Rectal smooth muscle tissue (tissue), 1 donor: ENCODE measurements at regions not wholly inside any gene's neighbourhood (a gene's known extent, or its start where the extent isn't known, plus 50 kb on each side); places are given as distances from the start of the nearest gene placed in this dataset.

Experiments used
- H3K27ac ChIP-seq: one replicate; pipeline ENCODE4 v1.7.0; 2013; ENCODE audit warnings: low read depth, low read length, inconsistent platforms
- H3K27me3 ChIP-seq: one replicate; pipeline ENCODE4 v1.7.0; 2013; ENCODE audit warnings: low read length; ENCODE audit not compliant: control insufficient read depth, insufficient read depth
- H3K36me3 ChIP-seq: one replicate; pipeline ENCODE4 v1.7.0; 2013; ENCODE audit warnings: low read length; ENCODE audit not compliant: control insufficient read depth, insufficient read depth
- H3K4me1 ChIP-seq: one replicate; pipeline ENCODE4 v1.7.0; 2013; ENCODE audit warnings: low read length; ENCODE audit not compliant: control insufficient read depth, insufficient read depth
- H3K4me3 ChIP-seq: one replicate; pipeline ENCODE4 v1.7.0; 2013; ENCODE audit warnings: low read length
- H3K9ac ChIP-seq: one replicate; pipeline ENCODE4 v1.7.0; 2013; ENCODE audit warnings: low read length

DNA sequence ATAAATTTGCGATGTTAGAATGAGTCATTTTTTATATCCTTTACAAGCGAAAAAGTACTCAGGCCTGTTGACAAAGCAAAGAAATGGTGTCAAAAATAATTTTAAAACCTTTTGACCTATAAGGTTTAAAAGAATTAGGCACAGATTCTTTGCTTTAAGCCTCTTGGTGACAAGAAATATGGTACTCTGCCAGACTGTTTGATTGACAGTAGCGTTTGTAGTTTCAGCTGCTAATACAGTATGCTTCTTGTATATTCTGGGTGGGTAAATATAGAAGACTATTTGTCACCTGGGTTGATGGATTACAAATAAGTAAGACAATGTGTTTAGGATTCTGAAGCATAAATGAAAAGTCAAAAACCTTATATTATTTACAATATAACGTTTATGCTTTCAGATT lies 193.1 kb upstream of the PITX2 start:
- Histone ChIP-seq H3K27ac (no peak overlapping the region), H3K9ac (no peak overlapping the region), H3K36me3 (no peaks in the 10 kb centered on the region), H3K27me3 (no peaks in the 10 kb centered on the region), H3K4me1 (no peaks in the 10 kb centered on the region), H3K4me3 (no peak overlapping the region)

DNA sequence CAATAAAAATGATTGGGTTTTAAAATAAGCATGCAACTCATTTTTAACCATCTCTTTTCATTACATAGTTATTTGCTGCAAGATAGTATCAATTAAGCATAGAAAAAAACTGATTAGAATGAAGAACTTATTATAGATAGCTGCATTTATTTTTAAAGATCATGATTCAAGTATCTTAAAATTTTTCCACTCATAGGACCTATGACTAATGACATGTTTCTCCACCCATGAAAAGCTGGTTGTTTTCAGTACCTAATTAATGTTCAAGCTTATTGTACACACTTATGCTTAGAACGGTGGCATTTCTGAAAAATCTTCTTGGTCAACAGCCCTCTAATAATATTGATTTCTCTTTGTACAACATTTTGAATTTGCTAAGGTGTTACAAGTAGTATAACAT lies 193.5 kb upstream of the PITX2 start:
- Histone ChIP-seq H3K4me1 (no peaks in the 10 kb centered on the region), H3K9ac (no peak overlapping the region), H3K36me3 (no peaks in the 10 kb centered on the region), H3K27ac (no peak overlapping the region), H3K27me3 (no peaks in the 10 kb centered on the region), H3K4me3 (no peak overlapping the region)

DNA sequence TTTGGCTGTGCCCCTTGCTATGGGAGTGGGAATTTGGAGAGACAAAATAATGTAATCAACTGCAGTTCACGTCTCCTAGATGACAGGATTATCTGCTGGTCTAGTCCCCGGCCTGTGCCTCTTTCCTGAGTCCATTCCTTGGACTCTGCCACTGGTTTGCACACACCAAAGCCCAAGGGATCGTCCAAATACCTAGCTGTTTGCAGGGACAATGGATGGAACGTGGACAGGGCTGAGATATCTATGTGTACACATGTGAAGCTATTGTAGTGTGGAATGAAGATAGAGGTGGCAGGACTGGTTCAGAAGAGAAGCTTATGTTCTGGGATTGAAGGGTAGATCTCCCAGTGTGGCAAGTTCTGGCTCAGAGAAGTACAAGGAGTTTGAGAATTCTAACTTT lies 198.3 kb upstream of the PITX2 start:
- no peaks in the 10 kb centered on the region for H3K36me3 ChIP-seq
- H3K4me3 ChIP-seq = no peak overlapping the region
- H3K9ac ChIP-seq = no peak overlapping the region
- H3K27ac ChIP-seq = no peak overlapping the region
- H3K4me1 ChIP-seq = no peaks in the 10 kb centered on the region
- H3K27me3 ChIP-seq = no peaks in the 10 kb centered on the region

DNA sequence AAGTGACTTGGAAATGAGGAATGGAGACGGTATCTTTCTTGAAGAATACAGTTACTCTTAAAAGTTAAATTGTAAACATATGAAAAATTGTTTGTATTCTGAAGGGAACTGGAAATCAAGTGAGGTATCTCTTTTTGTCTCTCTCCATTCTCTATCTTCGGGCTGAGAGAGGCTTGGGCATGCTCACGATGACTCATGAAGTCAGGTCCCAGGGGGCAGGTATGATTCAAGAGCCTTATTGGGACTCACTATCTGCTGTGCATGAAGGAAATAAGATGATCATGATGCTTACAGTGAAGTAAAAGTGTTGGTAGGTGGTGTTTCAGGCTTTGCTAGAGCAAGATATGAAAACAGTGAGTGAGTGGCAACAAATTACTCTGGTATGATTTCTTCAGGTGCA lies 200.4 kb upstream of the PITX2 start:
- H3K36me3 ChIP-seq = no peaks in the 10 kb centered on the region

DNA sequence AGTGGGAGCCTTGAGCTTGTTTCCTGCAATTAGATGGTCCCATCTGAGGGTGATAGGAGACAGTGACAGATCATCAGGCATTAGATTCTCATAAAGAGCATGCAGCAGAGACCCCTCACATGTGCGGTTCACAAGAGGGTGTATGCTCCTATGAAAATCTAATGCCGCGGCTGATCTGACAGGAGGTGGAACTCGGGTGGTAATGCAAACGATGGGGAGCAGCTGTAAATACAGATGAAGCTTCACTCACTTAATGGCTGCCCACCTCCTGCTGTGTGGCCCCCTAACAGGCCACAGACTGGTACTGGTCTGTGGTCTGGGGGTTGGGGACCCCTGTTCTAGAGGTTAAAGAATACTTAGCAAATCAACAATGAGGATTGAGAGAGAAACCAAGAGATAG lies 201.5 kb upstream of the PITX2 start:
- Histone ChIP-seq H3K27ac (no peak overlapping the region), H3K36me3 (no peaks in the 10 kb centered on the region), H3K27me3 (no peaks in the 10 kb centered on the region), H3K4me1 (no peaks in the 10 kb centered on the region), H3K9ac (no peak overlapping the region), H3K4me3 (no peak overlapping the region)

More for the DNA sequence above, 200.4 kb upstream of the PITX2 start:
- Histone ChIP-seq H3K9ac (no peak overlapping the region), H3K4me1 (no peaks in the 10 kb centered on the region), H3K27me3 (no peaks in the 10 kb centered on the region), H3K4me3 (no peak overlapping the region), H3K27ac (no peak overlapping the region)

DNA sequence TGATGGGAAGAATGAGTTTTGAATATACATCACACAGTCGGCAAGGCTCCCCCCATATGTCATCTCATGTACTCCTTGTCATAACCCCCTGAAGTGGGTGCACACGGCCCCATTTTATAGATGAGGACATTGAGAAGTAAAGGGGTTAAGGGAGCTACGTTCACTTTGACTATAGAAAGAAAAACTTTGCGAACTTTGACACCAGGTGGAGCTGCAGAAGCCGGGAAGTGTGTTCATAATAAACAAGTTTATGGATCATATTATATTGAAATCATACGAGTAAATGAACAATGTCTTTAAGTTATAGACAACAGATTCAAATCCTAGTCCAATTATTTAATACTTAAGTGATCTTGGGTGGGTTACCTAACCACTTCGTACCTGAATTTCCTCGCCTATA lies 203.8 kb upstream of the PITX2 start:
- Histone ChIP-seq H3K4me3 (no peak overlapping the region), H3K27me3 (no peaks in the 10 kb centered on the region), H3K9ac (no peak overlapping the region), H3K4me1 (no peaks in the 10 kb centered on the region), H3K36me3 (no peaks in the 10 kb centered on the region), H3K27ac (no peak overlapping the region)

DNA sequence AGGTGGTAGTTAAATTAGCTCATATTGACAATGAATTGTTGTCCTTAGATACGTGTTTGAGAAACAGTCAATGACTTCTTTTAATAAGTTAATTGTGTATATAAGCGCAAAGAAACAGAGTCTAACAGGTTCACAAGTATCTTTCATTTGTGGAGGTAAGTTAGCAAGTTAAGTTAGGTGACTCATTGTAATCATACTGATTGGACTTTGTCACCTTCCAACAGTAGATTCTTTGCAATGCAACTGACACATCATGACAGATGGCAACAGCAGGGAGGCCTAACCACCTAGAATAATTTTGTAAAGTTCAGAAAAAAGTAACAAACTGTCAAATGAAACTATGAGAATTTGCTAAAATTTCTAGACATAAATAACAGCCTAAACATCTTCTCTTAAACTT lies 207.6 kb upstream of the PITX2 start:
- no peaks in the 10 kb centered on the region for H3K4me1 ChIP-seq

DNA sequence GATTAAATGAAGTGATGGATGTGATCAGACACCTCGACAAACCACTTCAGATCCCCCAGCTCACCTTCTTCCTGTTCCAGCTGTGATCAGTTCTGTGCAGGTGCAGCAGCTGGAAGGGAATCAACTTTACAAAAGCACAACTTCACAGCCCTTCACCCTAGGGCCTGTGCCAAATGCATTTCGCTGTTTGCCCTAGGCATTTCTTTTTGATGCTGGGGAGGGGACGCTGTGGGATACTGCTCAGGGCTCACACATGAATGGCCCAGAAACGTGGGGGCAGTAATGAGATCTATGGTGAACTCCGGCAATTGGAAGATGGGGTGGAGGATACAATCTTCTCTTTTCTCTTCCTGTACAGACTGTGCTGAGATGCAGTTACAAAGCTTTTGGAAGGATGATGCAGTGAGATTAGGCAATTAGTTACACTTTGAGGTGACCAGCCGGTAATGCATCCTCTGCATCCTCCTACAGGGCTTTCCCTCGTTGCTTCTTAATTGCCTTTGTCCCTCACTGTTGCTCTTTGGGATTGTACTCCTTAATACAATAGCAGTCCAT lies 215.1 kb upstream of the PITX2 start:
- no peaks in the 10 kb centered on the region for H3K4me1 ChIP-seq
- no peak overlapping the region for H3K27ac ChIP-seq
- no peak overlapping the region for H3K9ac ChIP-seq
- H3K4me3 ChIP-seq = no peak overlapping the region
- no peaks in the 10 kb centered on the region for H3K27me3 ChIP-seq
- no peaks in the 10 kb centered on the region for H3K36me3 ChIP-seq

More for the DNA sequence above, 207.6 kb upstream of the PITX2 start:
- H3K27ac ChIP-seq = no peak overlapping the region
- no peaks in the 10 kb centered on the region for H3K27me3 ChIP-seq
- no peak overlapping the region for H3K9ac ChIP-seq
- H3K36me3 ChIP-seq = no peaks in the 10 kb centered on the region
- H3K4me3 ChIP-seq = no peak overlapping the region

DNA sequence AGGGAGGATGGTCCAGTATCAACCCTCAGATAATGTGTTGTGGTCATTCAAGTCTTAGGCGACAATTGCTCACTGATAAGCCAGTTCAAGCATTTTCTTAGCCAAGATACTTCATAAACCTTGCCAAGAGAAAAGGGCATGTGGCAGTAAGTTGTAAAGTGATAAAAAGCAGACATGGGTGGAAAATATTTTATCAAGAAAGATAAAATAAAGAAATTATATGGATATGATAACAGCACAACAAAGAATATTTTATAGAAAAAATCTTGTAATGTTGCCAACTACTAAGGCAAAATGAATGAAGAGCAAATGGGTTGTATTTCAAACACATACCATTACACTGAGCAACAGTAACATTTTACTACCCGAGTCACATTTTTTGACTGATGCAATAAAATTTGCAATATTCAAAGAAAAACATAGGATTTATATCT lies 217.4 kb upstream of the PITX2 start:
- Histone ChIP-seq H3K9ac (no peak overlapping the region), H3K27ac (no peak overlapping the region), H3K4me3 (no peak overlapping the region), H3K27me3 (no peaks in the 10 kb centered on the region), H3K4me1 (no peaks in the 10 kb centered on the region), H3K36me3 (no peaks in the 10 kb centered on the region)

DNA sequence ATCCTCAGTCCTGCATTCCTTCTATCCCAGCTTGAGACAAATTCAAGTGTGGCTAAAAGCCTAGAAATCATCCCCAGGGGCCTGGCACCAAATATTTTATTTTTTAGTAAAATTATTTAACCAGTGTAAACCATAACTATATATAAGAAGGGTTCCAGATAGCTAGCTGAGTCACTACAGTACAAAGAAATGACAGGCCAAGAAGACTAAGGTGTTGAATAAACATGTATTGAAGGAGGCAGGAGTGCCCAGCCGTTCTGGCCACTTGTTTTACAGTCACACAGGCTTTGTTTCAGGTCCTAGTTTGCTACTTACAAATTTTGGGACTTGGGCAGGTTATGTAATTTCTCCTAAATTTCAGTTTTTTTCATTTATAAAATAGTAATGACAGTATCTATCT lies 225.9 kb upstream of the PITX2 start:
- Histone ChIP-seq H3K27ac (no peak overlapping the region), H3K4me1 (no peaks in the 10 kb centered on the region), H3K4me3 (no peak overlapping the region), H3K27me3 (no peaks in the 10 kb centered on the region), H3K9ac (no peak overlapping the region), H3K36me3 (no peaks in the 10 kb centered on the region)

DNA sequence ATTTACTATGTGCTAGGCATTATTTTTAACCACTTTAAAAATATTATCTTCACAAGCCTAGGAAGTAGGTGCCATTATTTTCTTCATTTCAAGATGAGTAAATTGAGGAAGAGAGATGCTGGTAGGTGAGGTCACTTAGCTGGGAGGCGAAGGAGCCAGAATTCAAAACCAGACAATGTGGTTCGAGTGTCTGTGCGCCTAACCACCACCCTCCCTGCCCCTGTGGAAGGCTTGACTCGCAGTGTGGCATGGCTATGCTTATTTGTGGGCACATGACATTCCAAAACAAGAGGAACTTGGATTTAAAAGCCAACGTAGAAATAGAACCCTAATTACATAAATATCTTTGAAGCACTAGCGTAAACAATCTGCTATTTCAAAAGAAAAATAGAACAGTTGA lies 226.6 kb upstream of the PITX2 start:
- H3K36me3 ChIP-seq = no peaks in the 10 kb centered on the region
- H3K27me3 ChIP-seq = no peaks in the 10 kb centered on the region
- no peak overlapping the region for H3K4me3 ChIP-seq

DNA sequence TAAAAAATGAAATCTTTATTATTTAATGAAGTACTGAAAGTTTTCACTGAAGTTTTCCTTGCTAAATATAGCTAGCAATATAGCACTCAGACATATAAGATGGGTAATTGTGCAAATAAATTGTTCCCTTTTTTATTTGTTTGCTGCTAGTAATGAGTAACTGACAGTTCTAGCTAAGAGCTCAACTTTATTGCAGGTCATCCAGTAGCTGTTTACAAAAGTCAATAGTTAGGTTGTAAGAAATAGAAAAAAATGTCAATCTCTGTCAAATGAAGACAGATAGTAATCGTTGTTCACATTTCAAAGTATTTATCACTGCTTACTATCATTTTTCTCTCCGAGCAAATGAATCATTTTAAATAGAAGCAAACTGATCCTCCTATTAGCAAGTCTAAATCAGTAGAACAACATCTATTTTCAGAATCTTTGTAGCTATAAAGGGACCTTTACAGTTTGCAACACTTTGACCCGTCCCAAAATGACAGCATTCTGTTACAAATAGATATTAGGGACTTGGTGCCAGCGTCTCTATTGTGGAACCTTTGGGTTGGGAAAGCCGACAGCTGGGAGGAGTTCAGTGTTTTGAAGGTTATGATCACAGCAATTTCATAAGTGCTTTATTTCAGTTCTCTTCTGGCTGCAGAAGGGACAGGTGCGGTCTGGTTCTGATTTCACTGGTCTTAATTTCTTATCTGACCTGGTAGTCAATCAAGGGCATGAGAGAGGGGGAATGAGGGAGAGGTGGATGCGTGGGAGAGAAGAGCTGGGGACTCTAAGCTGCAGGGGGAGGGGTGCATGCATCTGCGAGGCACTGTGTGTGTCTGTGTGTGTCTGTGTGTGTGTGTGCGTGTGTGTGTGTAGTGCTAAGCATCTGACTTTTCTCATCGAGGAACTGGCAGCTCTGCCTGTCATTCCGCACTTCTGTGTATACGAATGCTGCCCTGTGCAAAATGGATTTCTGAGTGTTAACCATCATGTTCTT lies 227.9 kb upstream of the PITX2 start:
- Histone ChIP-seq H3K27ac (no peak overlapping the region), H3K4me1 (no peaks in the 10 kb centered on the region), H3K4me3 (peak overlapping the region; percentile 45), H3K27me3 (no peaks in the 10 kb centered on the region), H3K9ac (no peak overlapping the region), H3K36me3 (no peaks in the 10 kb centered on the region)

More for the DNA sequence above, 226.6 kb upstream of the PITX2 start:
- no peak overlapping the region for H3K9ac ChIP-seq
- H3K4me1 ChIP-seq = no peaks in the 10 kb centered on the region
- no peak overlapping the region for H3K27ac ChIP-seq

DNA sequence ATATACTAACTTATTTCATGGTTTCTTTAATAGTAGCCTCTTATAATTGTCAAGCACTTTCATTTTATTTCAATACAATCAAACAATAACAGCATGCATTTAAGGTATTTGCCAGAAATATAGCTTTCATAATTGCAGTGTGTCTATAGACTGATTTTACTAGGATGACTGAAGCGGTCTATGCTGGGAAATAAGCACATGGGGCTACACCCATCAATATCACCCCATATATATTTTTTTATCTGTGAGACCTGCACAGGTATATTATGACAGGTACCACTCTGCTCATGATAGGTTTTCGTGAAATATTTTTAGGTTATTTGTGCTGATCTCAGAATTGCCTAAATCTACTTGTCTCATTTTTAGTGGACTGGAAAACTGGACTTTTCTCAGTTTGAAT lies 229.1 kb upstream of the PITX2 start:
- H3K4me3 ChIP-seq = no peak overlapping the region
- no peak overlapping the region for H3K27ac ChIP-seq
- H3K36me3 ChIP-seq = no peaks in the 10 kb centered on the region
- H3K27me3 ChIP-seq = no peaks in the 10 kb centered on the region
- no peak overlapping the region for H3K9ac ChIP-seq
- H3K4me1 ChIP-seq = no peaks in the 10 kb centered on the region
